AG08396 (cell line): ENCODE measurements at regions not wholly inside any gene's neighbourhood (a gene's known extent, or its start where the extent isn't known, plus 50 kb on each side); places are given as distances from the start of the nearest gene placed in this dataset.

Experiments used
- DNase-seq: peaks from one replicate; pipeline ENCODE4 v3.0.0; 2012; ENCODE audit warnings: low spot score, mixed read lengths

- no peak for DNase-seq
These were observed 351.6 kb upstream of the KLF12 start for GRCh38 chr13:74485757-74486156.

GRCh38 chr13:74479124-74479523, 344.9 kb upstream of the KLF12 start:
- no peak for DNase-seq

- no peak for DNase-seq
These were observed 342.6 kb upstream of the KLF12 start for GRCh38 chr13:74476788-74477187.

GRCh38 chr13:74476365-74476764, 342.2 kb upstream of the KLF12 start:
- no peak for DNase-seq

- DNase-seq: no peak
These were observed 332.7 kb upstream of the KLF12 start for GRCh38 chr13:74466864-74467263.

- DNase-seq: no peak
These were observed 331.8 kb upstream of the KLF12 start for GRCh38 chr13:74466020-74466419.

GRCh38 chr13:74465271-74465670, 331.1 kb upstream of the KLF12 start:
- DNase-seq: no peak

GRCh38 chr13:74464670-74465069, 330.5 kb upstream of the KLF12 start:
- no peak for DNase-seq

- DNase-seq: no peak
These were observed 326.8 kb upstream of the KLF12 start for GRCh38 chr13:74461011-74461410.

GRCh38 chr13:74452881-74453280, 318.7 kb upstream of the KLF12 start:
- DNase-seq: no peak

- DNase-seq: no peak
These were observed 318.0 kb upstream of the KLF12 start for GRCh38 chr13:74452176-74452575.

- no peak for DNase-seq
These were observed 316.8 kb upstream of the KLF12 start for GRCh38 chr13:74450964-74451363.

GRCh38 chr13:74450525-74450845, 316.3 kb upstream of the KLF12 start:
- DNase-seq: no peak

- no peak for DNase-seq
These were observed 315.8 kb upstream of the KLF12 start for GRCh38 chr13:74449811-74450524.

- no peak for DNase-seq
These were observed 310.8 kb upstream of the KLF12 start for GRCh38 chr13:74444864-74445479.

- no peak for DNase-seq
These were observed 310.0 kb upstream of the KLF12 start for GRCh38 chr13:74444161-74444571.

GRCh38 chr13:74443631-74444030, 309.4 kb upstream of the KLF12 start:
- DNase-seq: peak; percentile 71

GRCh38 chr13:74442751-74443150, 308.5 kb upstream of the KLF12 start:
- DNase-seq: no peak

- no peak for DNase-seq
These were observed 304.7 kb upstream of the KLF12 start for GRCh38 chr13:74438901-74439300.

- no peak for DNase-seq
These were observed 300.6 kb upstream of the KLF12 start for GRCh38 chr13:74434782-74435181.

- DNase-seq: no peak
These were observed 290.3 kb upstream of the KLF12 start for GRCh38 chr13:74424455-74424854.

- no peak for DNase-seq
These were observed 289.2 kb upstream of the KLF12 start for GRCh38 chr13:74423434-74423833.

- no peak for DNase-seq
These were observed 280.3 kb upstream of the KLF12 start for GRCh38 chr13:74414458-74414857.

- no peak for DNase-seq
These were observed 279.3 kb upstream of the KLF12 start for GRCh38 chr13:74413482-74413881.
